Activated CD8-positive, alpha-beta memory T cell treated with anti-CD3 and anti-CD28 coated beads, Interleukin-2, amount 50 U/mL, for 24 hours (primary cell): ENCODE measurements at regions not wholly inside any gene's neighbourhood (a gene's known extent, or its start where the extent isn't known, plus 50 kb on each side); places are given as distances from the start of the nearest gene placed in this dataset.
"Not testable (repeated sequence)": the region's sequence is repeated elsewhere in the genome, so short reads cannot be mapped to it uniquely, and the experiment has no call there.

Experiments
- DNase-seq: peaks from one replicate; pipeline ENCODE4 v3.0.0-alpha.2; 2020; ENCODE audit errors: extremely low read depth

DNA sequence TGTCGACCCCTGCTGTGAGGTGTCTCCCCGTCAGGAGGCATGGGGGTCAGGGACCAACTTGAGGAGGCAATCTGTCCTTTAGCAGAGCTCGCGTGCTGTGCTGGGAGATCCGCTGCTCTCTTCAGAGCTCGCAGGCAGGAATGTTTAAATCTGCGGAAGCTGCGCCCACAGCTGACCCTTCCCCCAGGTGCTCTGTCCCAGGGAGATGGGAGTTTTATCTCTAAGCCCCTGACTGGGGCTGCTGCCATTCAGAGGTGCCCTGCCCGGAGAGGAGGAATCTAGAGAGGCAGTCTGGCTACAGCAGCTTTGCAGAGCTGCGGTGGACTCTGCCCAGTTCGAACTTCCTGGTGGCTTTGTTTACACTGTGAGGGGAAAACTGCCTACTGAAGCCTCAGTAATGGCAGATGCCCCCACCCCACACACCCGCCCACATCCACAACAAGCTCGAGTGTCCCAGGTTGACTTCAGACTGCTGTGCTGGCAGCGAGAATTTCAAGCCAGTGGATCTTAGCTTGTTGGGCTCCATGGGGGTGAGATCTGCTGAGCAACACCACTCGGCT is 133.1 kb downstream of the CENPC start:
- DNase-seq: not testable (repeated sequence)

GRCh38 chr4:67403342-67403741 is 142.0 kb downstream of the CENPC start:
- DNase-seq: no peak

- DNase-seq: no peak
Observed at GRCh38 chr4:67401902-67402301, 143.4 kb downstream of the CENPC start.

GRCh38 chr4:67397931-67398330 is 147.4 kb downstream of the CENPC start:
- no peak for DNase-seq

GRCh38 chr4:67397031-67397430 is 148.3 kb downstream of the CENPC start:
- DNase-seq: no peak

DNA sequence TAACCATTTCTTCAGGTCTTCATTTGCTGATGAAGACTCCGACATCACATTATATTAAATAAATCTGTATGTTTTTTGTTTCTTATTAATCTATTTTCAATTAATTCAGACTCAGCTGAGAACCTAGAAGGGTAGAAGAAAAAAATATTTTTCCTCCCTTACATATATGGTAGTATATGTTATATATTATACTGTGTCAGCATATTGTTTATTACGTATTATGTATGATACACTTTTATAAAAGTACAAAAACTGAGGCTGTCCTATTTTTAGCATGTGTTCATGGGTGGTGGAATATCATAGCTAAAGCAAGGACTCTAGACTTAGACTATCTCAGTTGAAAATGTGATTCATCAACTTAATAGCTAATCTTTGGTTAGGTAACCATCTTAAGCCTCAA is 149.3 kb downstream of the CENPC start:
- DNase-seq: no peak

DNA sequence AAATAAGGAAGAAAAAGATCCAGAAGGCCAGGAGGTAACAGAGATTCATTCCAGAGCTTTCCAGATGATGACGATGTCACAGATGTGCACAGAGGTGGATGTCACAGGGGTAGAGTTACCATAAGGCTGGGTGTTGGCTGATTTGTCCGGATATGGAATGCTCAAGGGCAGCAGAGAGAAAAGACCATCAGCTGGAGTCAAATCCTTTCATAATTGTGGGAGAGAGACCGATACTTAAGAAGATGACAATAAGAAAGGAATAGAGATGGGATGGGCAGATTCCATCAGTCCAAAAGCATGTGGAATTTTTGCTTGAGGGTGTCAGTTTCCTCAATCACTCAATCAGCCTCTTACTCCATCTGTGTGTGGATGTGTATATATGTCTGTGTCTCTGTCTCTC is 150.4 kb downstream of the CENPC start:
- no peak for DNase-seq

GRCh38 chr4:67393699-67394281 is 151.5 kb downstream of the CENPC start:
- no peak for DNase-seq

DNA sequence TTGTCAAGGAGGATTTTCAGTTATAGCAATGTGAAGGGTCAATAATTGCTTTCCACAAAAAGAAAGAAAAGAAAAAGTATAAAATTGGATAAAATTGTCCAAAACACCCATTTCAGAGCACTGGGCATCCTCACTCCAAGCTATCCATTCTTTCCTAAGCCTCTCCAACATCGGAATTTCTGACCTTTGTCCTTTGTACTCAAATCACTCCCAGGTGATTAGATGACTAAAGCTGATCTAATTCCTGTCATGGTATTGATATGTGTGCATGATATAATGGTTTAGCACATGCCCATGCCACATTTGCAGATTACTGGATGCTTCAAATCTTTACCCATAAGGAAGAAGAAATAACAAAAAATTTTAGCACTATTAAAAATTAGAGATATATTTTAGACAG is 152.3 kb downstream of the CENPC start:
- DNase-seq: no peak

GRCh38 chr4:67381406-67381804 is 163.9 kb downstream of the CENPC start:
- not testable (repeated sequence) for DNase-seq

GRCh38 chr4:67380702-67381405 is 164.4 kb downstream of the CENPC start:
- not testable (repeated sequence) for DNase-seq

DNA sequence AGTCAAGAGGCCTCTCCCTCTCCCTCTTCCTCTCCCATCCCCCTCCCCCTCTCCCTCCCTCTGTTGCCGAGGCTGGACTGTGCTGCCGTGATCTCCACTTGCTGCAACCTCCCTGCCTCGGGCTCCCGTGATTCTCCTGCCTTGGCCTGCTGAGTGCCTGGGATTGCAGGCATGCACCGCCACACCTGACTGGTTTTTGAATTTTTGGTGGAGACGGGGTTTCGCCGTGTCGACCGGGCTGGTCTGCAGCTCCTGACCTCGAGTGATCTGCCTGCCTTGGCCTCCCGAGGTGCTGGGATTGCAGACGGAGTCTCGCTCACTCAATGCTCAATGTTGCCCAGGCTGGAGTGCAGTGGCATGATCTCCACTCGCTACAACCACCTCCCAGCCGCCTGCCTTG is 165.1 kb downstream of the CENPC start:
- DNase-seq: no peak

DNA sequence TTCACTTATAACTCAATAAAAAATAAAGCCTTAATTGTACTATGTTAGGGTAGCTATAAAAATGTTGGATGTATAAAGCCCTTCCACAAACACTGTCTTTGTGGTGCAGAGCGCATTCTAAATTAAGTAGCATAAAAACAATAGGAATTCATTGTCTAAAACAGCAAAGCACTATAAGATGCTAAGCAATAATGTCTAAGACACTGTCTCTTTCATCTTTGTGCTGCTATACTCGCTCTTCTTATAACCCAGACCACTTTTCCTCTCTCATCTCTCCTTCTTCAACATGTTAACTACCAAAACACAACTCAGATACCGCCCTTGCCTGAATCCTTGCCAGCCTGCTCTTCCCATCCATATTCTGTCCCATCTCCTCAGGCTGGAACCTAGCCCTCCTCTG is 170.0 kb downstream of the CENPC start:
- DNase-seq: no peak

GRCh38 chr4:67371615-67372014 is 173.7 kb downstream of the CENPC start:
- no peak for DNase-seq

DNA sequence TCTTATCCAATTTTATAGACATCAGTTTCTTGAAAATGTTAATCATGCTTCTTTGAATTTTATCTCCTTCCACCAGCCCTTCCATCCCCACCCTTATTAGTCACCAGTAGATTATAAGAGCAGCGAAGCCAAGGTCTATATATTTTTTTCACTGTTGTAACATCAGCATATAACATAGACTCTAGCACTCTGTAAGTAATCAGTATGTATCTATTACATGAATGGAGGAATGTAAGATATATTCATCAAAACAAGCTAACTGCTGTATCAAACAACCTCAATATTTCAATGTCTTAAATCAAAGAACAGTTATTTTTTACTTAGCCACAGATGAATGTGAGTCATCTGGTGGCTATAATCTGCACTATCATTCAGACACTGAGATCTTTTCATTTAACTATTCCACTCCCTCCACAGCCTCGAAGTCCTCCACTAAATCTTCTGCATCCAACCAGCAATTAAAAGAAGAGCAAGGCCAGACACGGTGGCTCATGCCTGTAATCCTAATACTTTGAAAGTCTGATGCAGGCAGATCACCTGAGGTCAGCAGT is 178.9 kb downstream of the CENPC start:
- no peak for DNase-seq

- no peak for DNase-seq
Observed at GRCh38 chr4:67365661-67366245, 179.6 kb downstream of the CENPC start.

DNA sequence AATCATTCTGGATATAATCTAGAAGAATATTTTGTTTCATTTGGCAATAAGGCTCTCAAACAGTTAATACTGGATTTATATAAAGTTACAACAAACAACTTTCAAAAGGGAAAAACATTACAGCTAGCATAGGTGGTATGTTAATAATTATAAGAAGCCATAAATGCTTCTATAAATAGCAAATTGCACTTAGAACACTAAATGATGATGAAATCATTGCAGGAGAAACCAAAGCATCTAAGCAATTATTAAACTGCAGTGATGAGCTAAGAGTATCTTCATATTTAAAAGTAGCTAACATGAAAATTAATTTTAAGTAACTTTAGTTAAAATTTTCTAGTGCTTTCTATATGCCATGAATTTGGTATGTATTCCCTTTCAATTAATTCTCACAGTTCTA is 189.5 kb downstream of the CENPC start:
- DNase-seq: no peak

DNA sequence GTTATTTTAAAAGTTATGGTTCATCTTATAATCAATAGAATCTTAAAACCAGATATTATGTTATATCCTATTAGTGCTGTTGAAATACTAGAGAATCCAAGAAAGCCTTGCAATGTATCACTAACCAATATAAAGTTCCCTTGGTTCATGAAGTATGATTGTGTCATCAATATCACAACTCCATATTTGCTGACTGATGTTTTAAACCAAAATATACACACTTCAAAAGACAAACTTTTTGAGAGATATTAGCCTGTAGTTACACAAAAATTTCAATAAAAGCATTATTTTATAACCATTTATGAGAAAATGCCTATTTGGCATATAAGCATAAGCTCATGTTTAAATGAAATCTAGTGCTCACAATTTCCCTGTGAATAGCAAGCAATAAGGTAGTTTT is 198.6 kb downstream of the CENPC start:
- no peak for DNase-seq

DNA sequence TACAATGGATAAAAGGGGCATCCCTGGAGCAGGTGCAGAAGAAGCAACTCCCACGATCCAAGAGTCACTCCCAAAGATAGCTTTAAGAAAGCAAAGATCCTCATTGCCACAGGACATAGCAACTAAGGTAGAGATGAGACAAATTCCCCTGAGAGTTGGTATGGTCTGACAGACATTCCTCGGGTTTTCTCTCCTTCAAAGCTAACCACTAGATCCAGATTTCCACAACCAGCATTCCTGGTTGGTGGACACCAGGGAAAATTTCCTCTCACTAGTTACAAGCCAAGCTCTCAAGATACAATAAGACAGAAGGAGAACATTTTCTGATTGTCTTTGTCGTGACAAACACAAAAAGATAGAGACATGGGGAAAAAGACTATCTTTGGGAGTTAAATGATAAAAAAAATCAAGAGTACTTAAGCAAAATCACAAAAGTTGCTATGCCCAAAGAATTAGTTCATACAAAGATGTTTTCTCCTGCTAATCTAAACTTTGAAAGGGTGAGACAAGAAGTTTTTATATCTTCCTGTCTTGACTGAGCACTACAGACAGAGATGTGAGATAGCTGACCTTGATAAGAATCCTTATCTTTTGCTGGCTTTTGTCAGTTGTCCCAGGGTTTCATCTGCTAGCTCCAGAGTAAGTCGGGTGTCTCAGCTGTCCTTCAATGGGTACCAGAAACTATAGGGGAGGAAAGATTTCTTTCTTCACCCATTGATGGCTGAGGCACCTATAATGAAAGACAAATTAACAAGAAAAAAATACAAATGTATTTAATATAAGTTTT is 200.5 kb downstream of the CENPC start:
- DNase-seq: no peak

DNA sequence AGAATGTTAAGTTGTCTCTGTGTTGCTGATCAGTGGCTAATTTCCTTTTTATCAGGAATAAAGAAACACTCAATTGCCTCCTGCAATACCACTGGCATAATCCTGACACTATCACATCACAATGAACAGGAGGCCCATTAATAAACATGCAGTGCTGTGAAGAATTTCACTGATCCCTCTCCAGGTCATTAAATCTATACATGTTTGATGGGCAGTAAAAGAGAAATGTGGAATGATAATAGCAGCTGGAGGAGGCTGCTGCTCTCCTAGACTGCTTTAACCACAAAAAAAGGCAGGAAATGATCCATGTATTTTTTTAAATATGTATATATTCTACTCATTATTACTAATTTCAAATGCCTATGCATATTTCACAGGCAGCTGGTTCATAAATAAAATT is 202.1 kb downstream of the CENPC start:
- no peak for DNase-seq

DNA sequence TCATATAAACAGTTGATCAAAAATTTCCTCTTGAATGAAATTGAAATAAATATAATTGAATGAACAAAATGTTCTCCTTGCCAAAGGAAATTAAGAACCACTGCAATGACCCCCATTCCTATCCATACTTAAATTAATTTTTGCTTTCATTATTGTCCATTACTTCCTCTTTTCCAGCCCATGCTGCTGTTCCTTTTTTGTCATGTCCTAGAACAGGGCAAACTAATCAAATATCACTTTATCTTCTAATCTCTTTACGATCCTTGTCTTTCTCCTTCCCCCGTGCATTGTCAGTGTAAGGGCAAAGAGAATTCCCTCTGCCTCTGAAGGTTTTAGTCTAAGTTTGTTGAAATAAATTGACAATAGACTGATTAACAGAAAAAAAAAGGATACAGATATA is 203.0 kb downstream of the CENPC start:
- no peak for DNase-seq

DNA sequence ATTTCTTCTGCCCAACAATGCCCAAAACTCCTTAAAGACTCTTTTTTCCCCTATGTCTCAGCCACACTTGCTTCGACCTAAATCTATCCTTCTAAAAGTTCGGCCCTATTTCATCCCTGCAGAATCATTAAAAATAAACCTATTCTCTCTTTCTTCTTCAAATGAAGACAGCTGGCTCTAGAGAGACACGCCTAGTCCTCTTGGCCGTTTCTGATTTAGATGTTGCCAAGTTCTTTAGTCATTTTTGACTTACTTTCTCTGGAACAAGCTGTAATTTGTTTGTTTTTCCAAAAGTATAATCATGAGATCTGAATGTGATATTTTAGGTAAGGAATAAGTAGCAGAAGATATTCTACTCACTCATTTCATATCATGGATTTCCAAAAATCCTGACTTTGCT is 211.6 kb downstream of the CENPC start:
- DNase-seq: no peak
